Effector memory CD4-positive, alpha-beta T cell (primary cell): ENCODE measurements at regions not wholly inside any gene's neighbourhood (a gene's known extent, or its start where the extent isn't known, plus 50 kb on each side); places are given as distances from the start of the nearest gene placed in this dataset.

ENCODE experiments used
- DNase-seq, 3 donors: peaks; one replicate each; pipeline ENCODE4 v3.0.0-alpha.2; 2020
- H3K27ac ChIP-seq: 2 replicates; pipeline ENCODE4 v1.7.0; 2013; ENCODE audit warnings: mild to moderate bottlenecking, low read length, moderate library complexity; ENCODE audit not compliant: insufficient read depth, poor library complexity, severe bottlenecking
- H3K27me3 ChIP-seq: replicated peaks from 2 replicates; pipeline ENCODE4 v1.7.0; 2013; ENCODE audit warnings: mild to moderate bottlenecking, low read length; ENCODE audit not compliant: insufficient read depth, control insufficient read depth, poor library complexity, severe bottlenecking
- H3K36me3 ChIP-seq: 2 replicates; pipeline ENCODE4 v1.7.0; 2013; ENCODE audit warnings: mild to moderate bottlenecking, low read length, moderate library complexity; ENCODE audit not compliant: control insufficient read depth, insufficient read depth
- H3K4me1 ChIP-seq: 2 replicates; pipeline ENCODE4 v1.7.0; 2013; ENCODE audit warnings: low read length, mild to moderate bottlenecking; ENCODE audit not compliant: control insufficient read depth, insufficient read depth, poor library complexity, severe bottlenecking
- H3K4me3 ChIP-seq: 2 replicates; pipeline ENCODE4 v1.7.0; 2013; ENCODE audit warnings: low read length, low read depth, mild to moderate bottlenecking; ENCODE audit not compliant: insufficient read depth, poor library complexity, severe bottlenecking
- H3K9me3 ChIP-seq: 2 replicates; pipeline ENCODE4 v1.7.0; 2013; ENCODE audit warnings: mild to moderate bottlenecking, low read length, moderate library complexity; ENCODE audit not compliant: control insufficient read depth

GRCh38 chr6:97689078-97689754 lies 406.2 kb upstream of the MMS22L start:
- no peaks in the 10 kb centered on the region for H3K36me3 ChIP-seq
- H3K4me3 ChIP-seq, result no peak overlapping the region
- H3K4me1 ChIP-seq, result no peaks in the 10 kb centered on the region
- H3K27ac ChIP-seq, result no peak overlapping the region
- no peak for DNase-seq
- H3K27me3 ChIP-seq, result no peaks in the 10 kb centered on the region
- H3K9me3 ChIP-seq, result no peaks in the 10 kb centered on the region

- no peak for DNase-seq
- Histone ChIP-seq H3K9me3 (no peaks in the 10 kb centered on the region), H3K27ac (no peak overlapping the region), H3K27me3 (no peaks in the 10 kb centered on the region), H3K4me3 (no peak overlapping the region), H3K36me3 (no peaks in the 10 kb centered on the region), H3K4me1 (no peaks in the 10 kb centered on the region)
Observed at GRCh38 chr6:97697456-97697855, 414.4 kb upstream of the MMS22L start.

- Histone ChIP-seq H3K27me3 (no peaks in the 10 kb centered on the region), H3K9me3 (no peaks in the 10 kb centered on the region), H3K36me3 (no peaks in the 10 kb centered on the region), H3K4me1 (no peaks in the 10 kb centered on the region), H3K27ac (no peak overlapping the region), H3K4me3 (no peak overlapping the region)
- DNase-seq, result no peak
Observed at GRCh38 chr6:97701801-97702200, 418.8 kb upstream of the MMS22L start.

- Histone ChIP-seq H3K4me3 (no peak overlapping the region), H3K27ac (no peak overlapping the region), H3K36me3 (no peaks in the 10 kb centered on the region), H3K4me1 (no peaks in the 10 kb centered on the region), H3K27me3 (no peaks in the 10 kb centered on the region), H3K9me3 (no peaks in the 10 kb centered on the region)
- no peak for DNase-seq
Observed at GRCh38 chr6:97702248-97702647, 419.2 kb upstream of the MMS22L start.

GRCh38 chr6:97703661-97704060 lies 420.6 kb upstream of the MMS22L start:
- Histone ChIP-seq H3K4me1 (no peaks in the 10 kb centered on the region), H3K36me3 (no peaks in the 10 kb centered on the region), H3K9me3 (no peaks in the 10 kb centered on the region), H3K27ac (no peak overlapping the region), H3K27me3 (no peaks in the 10 kb centered on the region), H3K4me3 (no peak overlapping the region)
- DNase-seq, result no peak

- no peaks in the 10 kb centered on the region for H3K4me1 ChIP-seq
- no peak overlapping the region for H3K4me3 ChIP-seq
- no peak for DNase-seq
Observed at GRCh38 chr6:97705568-97705967, 422.6 kb upstream of the MMS22L start.

GRCh38 chr6:97712751-97713150 lies 429.7 kb upstream of the MMS22L start:
- H3K27me3 ChIP-seq, result no peaks in the 10 kb centered on the region
- H3K4me3 ChIP-seq, result no peak overlapping the region
- no peaks in the 10 kb centered on the region for H3K9me3 ChIP-seq
- H3K36me3 ChIP-seq, result no peaks in the 10 kb centered on the region
- H3K27ac ChIP-seq, result no peak overlapping the region
- no peaks in the 10 kb centered on the region for H3K4me1 ChIP-seq
- no peak for DNase-seq

More at GRCh38 chr6:97705568-97705967, 422.6 kb upstream of the MMS22L start:
- no peak overlapping the region for H3K27ac ChIP-seq
- no peaks in the 10 kb centered on the region for H3K9me3 ChIP-seq
- H3K36me3 ChIP-seq, result no peaks in the 10 kb centered on the region
- no peaks in the 10 kb centered on the region for H3K27me3 ChIP-seq

GRCh38 chr6:97714772-97715171 lies 431.8 kb upstream of the MMS22L start:
- H3K9me3 ChIP-seq, result no peaks in the 10 kb centered on the region
- no peaks in the 10 kb centered on the region for H3K27me3 ChIP-seq
- DNase-seq, result no peak
- H3K27ac ChIP-seq, result no peak overlapping the region
- H3K4me1 ChIP-seq, result no peaks in the 10 kb centered on the region
- H3K4me3 ChIP-seq, result no peak overlapping the region
- H3K36me3 ChIP-seq, result no peaks in the 10 kb centered on the region

GRCh38 chr6:97717086-97717485 lies 434.1 kb upstream of the MMS22L start:
- no peaks in the 10 kb centered on the region for H3K9me3 ChIP-seq
- no peaks in the 10 kb centered on the region for H3K36me3 ChIP-seq
- no peaks in the 10 kb centered on the region for H3K4me1 ChIP-seq
- no peak for DNase-seq
- H3K4me3 ChIP-seq, result no peak overlapping the region
- no peaks in the 10 kb centered on the region for H3K27me3 ChIP-seq
- no peak overlapping the region for H3K27ac ChIP-seq

- Histone ChIP-seq H3K9me3 (no peaks in the 10 kb centered on the region), H3K4me3 (no peak overlapping the region), H3K27me3 (no peaks in the 10 kb centered on the region), H3K27ac (no peak overlapping the region), H3K4me1 (no peaks in the 10 kb centered on the region), H3K36me3 (no peaks in the 10 kb centered on the region)
- no peak for DNase-seq
Observed at GRCh38 chr6:97726378-97726777, 443.4 kb upstream of the MMS22L start.
